GM21576 (cell line): ENCODE measurements at regions not wholly inside any gene's neighbourhood (a gene's known extent, or its start where the extent isn't known, plus 50 kb on each side); places are given as distances from the start of the nearest gene placed in this dataset.
"Not testable (repeated sequence)": the region's sequence is repeated elsewhere in the genome, so short reads cannot be mapped to it uniquely, and the experiment has no call there.

ENCODE experiments used
- ATAC-seq: cut with Tn5 transposase; IDR thresholded peaks from one replicate; pipeline ENCODE4 v1.9.1; 2021; ENCODE audit warnings: mild to moderate bottlenecking, moderate library complexity; ENCODE audit not compliant: unreplicated experiment

GRCh38 chr5:163569284-163569683 lies 63.9 kb downstream of the MAT2B start:
- no peak for ATAC-seq

GRCh38 chr5:163571744-163572143 lies 66.3 kb downstream of the MAT2B start:
- ATAC-seq, result no peak

- no peak for ATAC-seq
These were observed 69.3 kb downstream of the MAT2B start for GRCh38 chr5:163574472-163575440.

GRCh38 chr5:163578652-163579051 lies 73.2 kb downstream of the MAT2B start:
- ATAC-seq, result no peak

GRCh38 chr5:163579729-163580128 lies 74.3 kb downstream of the MAT2B start:
- no peak for ATAC-seq

GRCh38 chr5:163580516-163580915 lies 75.1 kb downstream of the MAT2B start:
- ATAC-seq, result no peak

- not testable (repeated sequence) for ATAC-seq
These were observed 78.2 kb downstream of the MAT2B start for GRCh38 chr5:163583491-163584153.

- no peak for ATAC-seq
These were observed 79.8 kb downstream of the MAT2B start for GRCh38 chr5:163585206-163585605.

GRCh38 chr5:163586531-163586956 lies 81.1 kb downstream of the MAT2B start:
- no peak for ATAC-seq

GRCh38 chr5:163594951-163595350 lies 89.5 kb downstream of the MAT2B start:
- no peak for ATAC-seq

- no peak for ATAC-seq
These were observed 90.7 kb downstream of the MAT2B start for GRCh38 chr5:163595932-163596607.

GRCh38 chr5:163596608-163597315 lies 91.3 kb downstream of the MAT2B start:
- ATAC-seq, result no peak

- no peak for ATAC-seq
These were observed 98.6 kb downstream of the MAT2B start for GRCh38 chr5:163604013-163604412.

GRCh38 chr5:163607256-163607655 lies 101.8 kb downstream of the MAT2B start:
- ATAC-seq, result no peak

GRCh38 chr5:163608621-163609020 lies 103.2 kb downstream of the MAT2B start:
- ATAC-seq, result no peak

- ATAC-seq, result no peak
These were observed 104.5 kb downstream of the MAT2B start for GRCh38 chr5:163609910-163610309.

GRCh38 chr5:163612358-163613149 lies 107.1 kb downstream of the MAT2B start:
- no peak for ATAC-seq

- no peak for ATAC-seq
These were observed 107.7 kb downstream of the MAT2B start for GRCh38 chr5:163613150-163613442.

- ATAC-seq, result no peak
These were observed 109.4 kb downstream of the MAT2B start for GRCh38 chr5:163614787-163615186.

- no peak for ATAC-seq
These were observed 114.0 kb downstream of the MAT2B start for GRCh38 chr5:163619273-163619934.
